ENCODE measurements at regions not wholly inside any gene's neighbourhood (a gene's known extent, or its start where the extent isn't known, plus 50 kb on each side); places are given as distances from the start of the nearest gene placed in this dataset.
"Not testable (repeated sequence)": the region's sequence is repeated elsewhere in the genome, so short reads cannot be mapped to it uniquely, and the experiment has no call there.

DNA sequence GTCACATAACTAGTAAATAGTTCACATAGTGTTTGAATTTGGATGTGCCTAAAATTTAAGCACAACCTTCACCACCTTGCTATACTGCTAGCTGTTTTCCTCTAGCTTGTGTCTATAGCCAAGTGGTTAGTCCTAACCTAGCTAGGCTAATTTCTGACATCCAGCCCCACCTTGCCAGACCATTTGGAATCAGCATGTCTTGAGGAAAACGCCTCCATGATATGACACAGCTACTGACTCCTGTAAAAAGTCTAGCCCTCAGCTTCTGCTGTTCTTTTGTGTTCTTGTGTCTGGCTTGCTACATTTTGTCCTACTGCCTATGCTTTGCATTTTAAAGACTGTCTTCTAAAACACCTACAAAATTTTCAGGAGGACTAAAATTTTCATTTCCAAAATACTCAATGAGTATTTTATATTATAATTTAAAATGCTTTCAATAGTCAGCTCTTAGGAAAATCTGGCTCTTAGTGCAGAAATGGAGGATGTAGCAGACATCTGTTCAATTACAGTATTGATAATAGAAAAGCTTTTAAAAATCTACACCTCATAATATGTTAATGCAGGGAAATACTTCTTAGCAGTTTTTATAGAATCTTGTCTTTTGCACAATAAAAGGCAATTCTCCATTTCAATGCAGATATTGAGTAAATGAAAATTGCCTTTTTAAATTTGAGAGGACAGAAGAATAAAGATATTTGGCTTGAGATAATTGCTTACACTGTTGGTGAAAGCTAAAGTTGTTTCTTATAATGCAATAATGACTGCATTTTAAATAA is 160.8 kb upstream of the APP start:
- no peak for DNase-seq (ENCODE audit: low spot score)

DNA sequence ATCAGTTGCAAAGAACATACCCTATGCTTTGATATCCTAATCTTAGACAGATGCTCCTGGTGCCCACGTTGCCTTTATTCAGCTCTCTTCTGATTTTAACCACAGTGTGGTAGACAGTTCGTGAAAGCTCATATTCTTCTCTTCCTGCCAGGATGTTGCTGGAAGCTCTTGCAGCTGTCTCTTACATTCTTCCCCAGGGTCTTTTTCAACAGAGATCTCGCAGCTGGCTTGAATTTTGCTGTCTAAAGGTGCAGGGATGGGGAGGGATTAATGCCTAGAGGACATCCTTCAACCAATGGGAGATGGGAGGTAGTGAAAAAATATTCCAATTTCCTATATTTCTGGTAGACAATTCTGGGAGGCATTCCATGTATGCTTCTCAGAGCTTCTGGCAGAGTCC is 150.0 kb upstream of the APP start:
- DNase-seq (ENCODE audit: low spot score), result no peak

DNA sequence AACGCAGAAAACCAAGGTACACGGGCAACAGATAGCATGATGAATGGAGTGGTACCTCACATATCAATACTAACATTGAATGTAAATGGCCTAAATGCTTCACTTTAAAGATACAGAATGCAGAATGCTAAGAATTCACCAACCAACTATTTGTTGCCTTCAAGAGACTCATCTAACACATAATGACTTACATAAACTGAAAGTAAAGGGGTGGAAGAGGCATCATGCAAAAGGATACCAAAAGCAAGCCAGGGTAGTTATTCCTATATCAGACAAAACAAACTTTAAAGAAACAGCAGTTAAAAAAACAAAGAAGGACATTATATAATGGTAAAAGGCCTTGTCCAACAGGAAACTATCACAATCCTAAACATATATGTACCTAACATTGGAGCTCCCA is 137.1 kb upstream of the APP start:
- no peak for DNase-seq (ENCODE audit: low spot score)

GRCh38 chr21:26297851-26298250 is 127.3 kb upstream of the APP start:
- peak; percentile 2 for DNase-seq (ENCODE audit: low spot score)

- DNase-seq (ENCODE audit: low spot score), result no peak
These were observed 122.8 kb upstream of the APP start for GRCh38 chr21:26293141-26293946.

- no peak for DNase-seq (ENCODE audit: low spot score)
These were observed 117.5 kb upstream of the APP start for GRCh38 chr21:26288026-26288425.

GRCh38 chr21:26284531-26284930 is 114.0 kb upstream of the APP start:
- DNase-seq (ENCODE audit: low spot score), result no peak

DNA sequence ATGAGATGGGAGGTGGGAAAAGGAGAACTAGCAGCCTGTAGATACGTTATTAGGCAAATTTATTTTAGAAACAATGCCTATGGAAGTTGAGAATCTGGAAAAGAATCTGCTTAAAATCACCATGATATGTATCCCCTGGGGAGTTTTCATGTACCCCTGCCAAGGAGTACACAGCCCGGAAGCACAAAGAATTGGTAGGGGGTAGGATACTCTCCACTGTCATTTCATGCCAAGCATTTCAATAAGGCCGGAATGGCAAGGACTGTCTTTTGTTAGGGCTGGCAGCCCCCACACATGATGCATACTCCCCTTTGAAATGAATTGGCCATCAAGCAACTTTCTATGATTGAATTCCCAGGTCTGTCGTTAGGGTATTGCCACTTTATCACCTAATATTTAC is 111.5 kb upstream of the APP start:
- no peak for DNase-seq (ENCODE audit: low spot score)

DNA sequence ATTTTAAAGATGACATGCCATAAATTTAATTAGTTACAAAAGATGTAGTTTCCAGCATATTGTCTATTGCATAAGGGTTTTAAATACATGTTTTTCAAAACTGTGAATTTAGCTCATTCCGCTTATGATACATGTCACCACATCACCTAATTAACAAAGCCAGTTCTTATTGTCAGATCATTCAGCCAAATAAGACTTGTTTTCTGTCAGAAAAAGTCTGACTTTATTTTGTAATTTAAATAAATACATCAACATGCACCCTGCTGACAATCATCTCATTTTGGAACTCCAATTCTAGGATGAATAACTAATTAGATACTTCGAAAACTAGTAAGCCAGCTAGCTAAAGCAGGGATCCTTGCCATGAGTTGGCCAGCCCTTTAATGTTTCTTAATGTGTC is 110.9 kb upstream of the APP start:
- DNase-seq (ENCODE audit: low spot score), result no peak

GRCh38 chr21:26280775-26281174 is 110.2 kb upstream of the APP start:
- peak; percentile 3 for DNase-seq (ENCODE audit: low spot score)

GRCh38 chr21:26280148-26280547 is 109.6 kb upstream of the APP start:
- no peak for DNase-seq (ENCODE audit: low spot score)

DNA sequence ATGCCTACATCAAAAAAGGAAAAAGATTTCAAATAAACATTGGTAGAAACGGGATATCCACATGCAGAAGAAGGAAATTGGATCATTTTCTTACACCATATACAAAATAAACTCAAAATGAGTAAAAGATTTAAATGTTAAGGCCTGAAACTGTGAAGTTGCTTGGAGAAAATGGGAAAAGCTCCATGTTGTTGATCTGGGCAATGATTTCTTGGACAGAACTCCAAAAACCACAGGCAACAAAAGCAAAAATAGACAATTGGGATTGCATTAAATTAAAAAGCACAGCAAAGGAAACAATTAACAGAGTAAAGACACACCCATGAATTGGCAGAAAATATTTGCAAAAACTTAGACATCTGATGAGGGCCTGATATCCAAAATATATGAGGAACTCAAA is 105.2 kb upstream of the APP start:
- DNase-seq (ENCODE audit: low spot score), result no peak

GRCh38 chr21:26273686-26274313 is 103.2 kb upstream of the APP start:
- DNase-seq (ENCODE audit: low spot score), result no peak

DNA sequence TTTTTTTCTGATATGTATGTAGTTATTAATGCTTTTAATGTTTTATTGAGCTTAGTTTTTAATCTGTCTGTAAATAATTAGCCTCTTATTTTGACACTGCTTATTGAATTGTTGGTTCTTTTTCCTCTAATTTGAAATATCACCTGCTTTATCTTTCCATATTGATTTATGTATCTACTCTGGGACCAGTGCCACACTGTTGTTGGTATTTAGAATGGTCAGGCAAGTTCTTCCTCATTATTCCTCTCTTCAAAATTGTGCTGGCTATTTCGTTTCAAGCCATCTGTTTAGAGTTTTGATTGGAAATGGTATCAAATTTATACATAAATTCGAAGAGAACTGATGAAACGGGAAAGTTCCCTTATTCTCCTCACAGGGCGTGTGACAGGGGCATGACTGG is 96.8 kb upstream of the APP start:
- DNase-seq (ENCODE audit: low spot score), result no peak

DNA sequence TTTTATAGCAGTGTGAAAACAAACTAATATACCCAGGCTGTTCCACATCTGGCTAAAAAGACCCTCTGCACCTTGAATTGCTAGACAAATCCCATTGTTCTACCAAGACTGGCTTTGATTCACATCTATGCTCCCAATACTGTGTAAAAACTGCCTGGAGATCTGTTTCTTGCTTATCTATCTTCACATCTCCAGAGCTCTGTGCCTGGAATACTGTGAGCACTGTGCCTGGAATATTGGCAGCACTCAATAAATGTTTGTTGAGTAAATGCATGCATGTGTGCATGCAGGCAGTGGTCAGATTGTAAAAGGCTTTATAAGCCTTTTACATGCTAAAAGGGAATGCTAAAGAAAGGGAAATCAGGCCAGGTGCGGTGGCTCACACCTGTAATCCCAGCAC is 75.5 kb upstream of the APP start:
- DNase-seq (ENCODE audit: low spot score), result no peak

DNA sequence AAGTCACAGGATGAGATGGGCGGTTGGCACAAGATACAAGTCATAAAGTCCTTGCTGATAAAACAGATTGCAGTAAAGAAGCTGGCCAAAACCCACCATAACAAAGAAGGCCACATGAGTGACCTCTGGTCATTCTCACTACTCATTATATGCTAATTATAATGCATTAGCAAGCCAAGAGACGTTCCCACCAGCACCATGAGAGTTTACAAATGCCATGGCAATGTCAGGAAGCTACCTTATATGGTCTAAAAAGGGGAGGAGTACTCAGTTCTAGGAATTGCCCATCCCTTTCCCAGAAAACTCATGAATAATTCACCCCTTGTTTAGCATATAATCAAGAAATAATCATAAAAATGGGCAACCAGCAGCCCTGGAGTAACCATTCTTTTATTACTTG is 74.9 kb upstream of the APP start:
- no peak for DNase-seq (ENCODE audit: low spot score)

- DNase-seq (ENCODE audit: low spot score), result no peak
These were observed 68.1 kb upstream of the APP start for GRCh38 chr21:26238646-26239045.

GRCh38 chr21:26236281-26236680 is 65.7 kb upstream of the APP start:
- no peak for DNase-seq (ENCODE audit: low spot score)

DNA sequence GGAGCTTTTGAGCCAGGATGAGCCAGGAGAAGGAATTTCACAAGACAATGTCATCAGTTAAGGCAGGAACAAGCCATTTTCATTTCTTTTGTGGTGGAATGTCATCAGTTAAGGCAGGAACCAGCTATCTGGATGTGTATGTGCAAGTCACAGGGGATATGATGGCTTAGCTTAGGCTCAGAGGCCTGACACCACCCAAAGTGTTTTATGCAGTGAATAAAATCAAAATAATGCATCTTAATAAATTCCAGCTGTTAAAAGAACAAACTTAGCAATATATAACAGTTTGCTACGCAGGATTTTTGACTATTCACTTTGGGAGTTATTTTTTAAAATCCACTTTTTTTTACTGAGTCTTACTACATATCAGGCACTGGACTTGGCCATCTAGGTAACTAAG is 62.7 kb upstream of the APP start:
- not testable (repeated sequence) for DNase-seq (ENCODE audit: low spot score)

GRCh38 chr21:26232491-26232890 is 61.9 kb upstream of the APP start:
- not testable (repeated sequence) for DNase-seq (ENCODE audit: low spot score)

- no peak for DNase-seq (ENCODE audit: low spot score)
These were observed 56.6 kb upstream of the APP start for GRCh38 chr21:26227130-26227529.

DNA sequence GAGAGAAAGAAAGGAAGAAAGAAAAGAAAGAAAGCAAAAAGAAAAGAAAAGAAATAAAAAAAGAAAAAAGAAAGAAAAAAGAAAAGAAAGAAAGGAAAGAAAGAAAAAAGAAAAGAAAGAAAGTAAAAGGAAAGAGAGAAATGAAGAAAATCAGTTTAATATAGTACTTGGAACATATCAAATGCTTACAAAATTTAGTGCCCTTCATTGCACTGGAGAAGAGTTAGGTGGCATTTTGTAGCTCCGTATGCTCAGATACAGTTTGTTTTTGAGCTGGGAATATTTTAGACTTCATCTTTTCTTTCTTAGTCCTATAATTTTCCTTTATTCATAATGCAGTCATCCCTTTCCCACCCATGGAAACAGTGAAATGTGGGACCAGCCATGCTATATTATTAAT is 56.2 kb upstream of the APP start:
- DNase-seq (ENCODE audit: low spot score), result no peak

DNA sequence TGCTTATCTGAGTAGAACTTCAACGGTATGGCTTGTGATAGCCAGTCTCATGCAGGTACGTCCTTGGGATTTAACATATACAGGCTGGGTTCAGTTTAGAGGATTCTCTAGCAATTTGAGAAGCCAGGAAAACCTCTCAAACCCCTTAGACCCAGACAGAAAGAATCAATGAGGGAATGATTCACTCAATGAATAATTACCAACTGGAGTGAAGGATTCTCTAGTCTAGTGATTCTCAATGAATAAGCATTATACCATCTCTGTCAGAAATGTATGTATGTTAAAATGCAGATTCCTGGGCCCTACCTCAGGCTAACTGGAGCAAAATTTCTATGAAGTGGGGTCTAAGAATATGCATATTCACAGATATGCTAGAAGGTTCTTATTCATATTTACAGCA is 54.5 kb upstream of the APP start:
- no peak for DNase-seq (ENCODE audit: low spot score)

Data from AG08395 (cell line).